ENCODE measurements at regions not wholly inside any gene's neighbourhood (a gene's known extent, or its start where the extent isn't known, plus 50 kb on each side); places are given as distances from the start of the nearest gene placed in this dataset.

DNA sequence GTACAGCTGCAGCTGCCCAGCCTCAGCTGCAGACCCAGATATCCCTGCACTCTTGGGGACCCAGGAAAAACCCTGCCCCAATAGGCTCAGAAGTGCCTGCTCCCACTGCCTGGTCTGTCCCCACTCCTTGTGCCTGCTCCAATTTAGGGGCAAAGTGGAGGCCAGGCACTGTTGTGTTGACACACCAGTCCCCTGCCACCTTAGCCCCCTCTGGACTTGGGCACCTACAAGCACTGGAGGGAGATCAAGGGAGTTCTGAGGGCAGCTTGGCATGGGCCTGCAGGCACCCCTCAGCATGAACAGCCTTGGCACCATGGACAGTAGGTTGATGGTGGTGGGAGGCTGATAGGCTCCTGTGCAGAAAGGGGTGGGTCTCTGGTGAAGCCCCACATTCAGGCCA is 2020.8 kb upstream of the ADGRL3 start:
- intact Hi-C loops (cut with micrococcal nuclease; ENCODE audit: unreplicated experiment): no loop called here
- Mint-ChIP-seq H3K9me3 (ENCODE audit: low read depth, unreplicated experiment) (no peaks in the 10 kb centered on the region), H3K4me1 (ENCODE audit: low read depth, unreplicated experiment) (no peaks in the 10 kb centered on the region), H3K4me3 (ENCODE audit: low read depth, unreplicated experiment) (no peak overlapping the region), H3K27ac (ENCODE audit: unreplicated experiment) (no peak overlapping the region), H3K36me3 (ENCODE audit: insufficient read depth, unreplicated experiment) (no peaks in the 10 kb centered on the region), H3K27me3 (ENCODE audit: unreplicated experiment) (no peaks in the 10 kb centered on the region)
- CTCF ChIA-PET: no interaction called here
- no TSS peak for BruUV-seq (replicated peaks)
- TF ChIP-seq, protein P1, sequence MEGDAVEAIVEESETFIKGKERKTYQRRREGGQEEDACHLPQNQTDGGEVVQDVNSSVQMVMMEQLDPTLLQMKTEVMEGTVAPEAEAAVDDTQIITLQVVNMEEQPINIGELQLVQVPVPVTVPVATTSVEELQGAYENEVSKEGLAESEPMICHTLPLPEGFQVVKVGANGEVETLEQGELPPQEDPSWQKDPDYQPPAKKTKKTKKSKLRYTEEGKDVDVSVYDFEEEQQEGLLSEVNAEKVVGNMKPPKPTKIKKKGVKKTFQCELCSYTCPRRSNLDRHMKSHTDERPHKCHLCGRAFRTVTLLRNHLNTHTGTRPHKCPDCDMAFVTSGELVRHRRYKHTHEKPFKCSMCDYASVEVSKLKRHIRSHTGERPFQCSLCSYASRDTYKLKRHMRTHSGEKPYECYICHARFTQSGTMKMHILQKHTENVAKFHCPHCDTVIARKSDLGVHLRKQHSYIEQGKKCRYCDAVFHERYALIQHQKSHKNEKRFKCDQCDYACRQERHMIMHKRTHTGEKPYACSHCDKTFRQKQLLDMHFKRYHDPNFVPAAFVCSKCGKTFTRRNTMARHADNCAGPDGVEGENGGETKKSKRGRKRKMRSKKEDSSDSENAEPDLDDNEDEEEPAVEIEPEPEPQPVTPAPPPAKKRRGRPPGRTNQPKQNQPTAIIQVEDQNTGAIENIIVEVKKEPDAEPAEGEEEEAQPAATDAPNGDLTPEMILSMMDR (IDR thresholded peaks at IDR 0.05; ENCODE audit: unreplicated experiment): no peak
- no peak for DNase-seq

DNA sequence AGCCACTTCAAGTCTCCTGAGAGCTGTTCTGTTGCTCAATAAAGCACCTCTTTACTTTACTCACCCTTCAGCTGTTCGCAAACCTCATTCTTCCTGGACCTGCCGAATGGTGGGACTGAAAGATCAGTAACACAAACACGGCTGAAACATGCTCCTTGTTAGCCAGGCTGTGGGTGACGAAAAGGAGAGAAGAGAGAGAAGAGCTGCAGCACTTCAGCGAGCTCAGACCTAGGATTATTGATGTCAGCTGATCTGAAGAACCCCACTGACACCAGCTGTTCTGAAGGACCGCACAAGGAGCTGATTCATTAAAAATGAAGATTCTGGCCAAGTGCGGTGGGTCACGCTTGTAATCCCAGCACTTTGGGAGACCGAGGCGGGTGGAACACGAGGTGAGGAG is 2020.0 kb upstream of the ADGRL3 start:
- H3K4me1 Mint-ChIP-seq (ENCODE audit: low read depth, unreplicated experiment): no peaks in the 10 kb centered on the region
- no peak overlapping the region for H3K27ac Mint-ChIP-seq (ENCODE audit: unreplicated experiment)
- TF ChIP-seq, protein P1 (IDR thresholded peaks at IDR 0.05; ENCODE audit: unreplicated experiment): no peak
- H3K9me3 Mint-ChIP-seq (ENCODE audit: low read depth, unreplicated experiment): no peaks in the 10 kb centered on the region
- DNase-seq: no peak
- H3K36me3 Mint-ChIP-seq (ENCODE audit: insufficient read depth, unreplicated experiment): no peaks in the 10 kb centered on the region
- CTCF ChIA-PET: no interaction called here
- no peaks in the 10 kb centered on the region for H3K27me3 Mint-ChIP-seq (ENCODE audit: unreplicated experiment)
- intact Hi-C loops (cut with micrococcal nuclease; ENCODE audit: unreplicated experiment): no loop called here
- no TSS peak for BruUV-seq (replicated peaks)
- H3K4me3 Mint-ChIP-seq (ENCODE audit: low read depth, unreplicated experiment): no peak overlapping the region

GRCh38 chr4:59180969-59181368 is 2019.2 kb upstream of the ADGRL3 start:
- intact Hi-C loops (cut with micrococcal nuclease; ENCODE audit: unreplicated experiment): no loop called here
- no peak for DNase-seq
- Mint-ChIP-seq H3K4me3 (ENCODE audit: low read depth, unreplicated experiment) (no peak overlapping the region), H3K27me3 (ENCODE audit: unreplicated experiment) (no peaks in the 10 kb centered on the region), H3K4me1 (ENCODE audit: low read depth, unreplicated experiment) (no peaks in the 10 kb centered on the region), H3K9me3 (ENCODE audit: low read depth, unreplicated experiment) (no peaks in the 10 kb centered on the region), H3K36me3 (ENCODE audit: insufficient read depth, unreplicated experiment) (no peaks in the 10 kb centered on the region), H3K27ac (ENCODE audit: unreplicated experiment) (no peak overlapping the region)
- CTCF ChIA-PET: no interaction called here
- no TSS peak for BruUV-seq (replicated peaks)
- TF ChIP-seq, protein P1 (IDR thresholded peaks at IDR 0.05; ENCODE audit: unreplicated experiment): no peak

DNA sequence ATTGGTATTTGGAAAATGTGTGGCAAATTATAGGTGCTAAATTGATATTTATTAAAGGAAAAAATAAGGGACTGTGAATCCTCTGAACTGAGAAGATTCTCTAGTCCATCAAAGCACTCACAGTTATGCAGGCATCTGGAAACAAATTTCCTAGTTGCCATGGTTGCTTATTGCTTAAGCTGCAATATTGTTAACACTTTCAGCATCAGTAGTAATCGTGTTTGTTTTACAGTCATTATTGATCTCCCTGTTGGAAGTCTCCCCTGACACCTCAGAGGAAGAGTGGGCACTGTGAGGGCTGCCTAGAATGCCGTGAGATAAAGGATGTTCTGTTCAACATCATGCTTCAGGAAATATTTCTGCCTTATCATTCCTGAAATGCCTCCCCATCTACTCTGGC is 2004.3 kb upstream of the ADGRL3 start:
- CTCF ChIA-PET: no interaction called here
- DNase-seq: no peak
- peaks cover 2% of the 10 kb centered on the region for H3K9me3 Mint-ChIP-seq (ENCODE audit: low read depth, unreplicated experiment)
- H3K27me3 Mint-ChIP-seq (ENCODE audit: unreplicated experiment): no peaks in the 10 kb centered on the region
- H3K4me1 Mint-ChIP-seq (ENCODE audit: low read depth, unreplicated experiment): no peaks in the 10 kb centered on the region
- no peaks in the 10 kb centered on the region for H3K36me3 Mint-ChIP-seq (ENCODE audit: insufficient read depth, unreplicated experiment)
- no peak overlapping the region for H3K27ac Mint-ChIP-seq (ENCODE audit: unreplicated experiment)
- no TSS peak for BruUV-seq (replicated peaks)
- TF ChIP-seq, protein P1 (IDR thresholded peaks at IDR 0.05; ENCODE audit: unreplicated experiment): no peak
- intact Hi-C loops (cut with micrococcal nuclease; ENCODE audit: unreplicated experiment): no loop called here
- no peak overlapping the region for H3K4me3 Mint-ChIP-seq (ENCODE audit: low read depth, unreplicated experiment)

GRCh38 chr4:59200992-59201391 is 1999.1 kb upstream of the ADGRL3 start:
- no TSS peak for BruUV-seq (replicated peaks)
- Mint-ChIP-seq H3K4me1 (ENCODE audit: low read depth, unreplicated experiment) (no peaks in the 10 kb centered on the region), H3K36me3 (ENCODE audit: insufficient read depth, unreplicated experiment) (no peaks in the 10 kb centered on the region), H3K27me3 (ENCODE audit: unreplicated experiment) (no peaks in the 10 kb centered on the region), H3K9me3 (ENCODE audit: low read depth, unreplicated experiment) (peaks cover 2% of the 10 kb centered on the region), H3K4me3 (ENCODE audit: low read depth, unreplicated experiment) (no peak overlapping the region), H3K27ac (ENCODE audit: unreplicated experiment) (no peak overlapping the region)
- intact Hi-C loops (cut with micrococcal nuclease; ENCODE audit: unreplicated experiment): no loop called here
- no peak for DNase-seq
- CTCF ChIA-PET: no interaction called here
- TF ChIP-seq, protein P1 (IDR thresholded peaks at IDR 0.05; ENCODE audit: unreplicated experiment): no peak

Data from Calu3 (cell line).